Sigmoid colon (tissue), 6 donors: ENCODE measurements at regions not wholly inside any gene's neighbourhood (a gene's known extent, or its start where the extent isn't known, plus 50 kb on each side); places are given as distances from the start of the nearest gene placed in this dataset.

Experiments
- DNase-seq: peaks from one replicate; pipeline ENCODE4 v3.0.0-alpha.2; 2019
- H3K27ac ChIP-seq, 4 donors: fragments of 200-600 bp; sonication (generic); one replicate each; pipeline ENCODE4 v1.5.1; 2016 to 2019; ENCODE audit warnings: mild to moderate bottlenecking in 1 of 4
- H3K27me3 ChIP-seq, 3 donors: fragments of 200-600 bp; sonication (generic); one replicate each; pipeline ENCODE4 v1.5.1; 2019; ENCODE audit warnings: mild to moderate bottlenecking in 1 of 3
- H3K36me3 ChIP-seq, 4 donors: fragments of 200-600 bp; sonication (generic); one replicate each; pipeline ENCODE4 v1.5.1; 2016 to 2019
- H3K4me1 ChIP-seq, 4 donors: fragments of 200-600 bp; sonication (generic); one replicate each; pipeline ENCODE4 v1.5.1; 2017 to 2019
- H3K4me3 ChIP-seq, 4 donors: fragments of 200-600 bp; sonication (generic); one replicate each; pipeline ENCODE4 v1.5.1; 2017 to 2019; ENCODE audit warnings: mild to moderate bottlenecking in 2 of 4, moderate library complexity in 1 of 4
- H3K9me3 ChIP-seq, 4 donors: fragments of 200-600 bp in 3 of 4; sonication (generic) in 3 of 4; one replicate each; pipeline versions ENCODE4 v1.5.1 to v1.6.1; 2013 to 2019
- EP300 ChIP-seq, 4 donors: sonication (generic); formaldehyde crosslinking; IDR thresholded peaks; one replicate each; pipeline ENCODE4 v1.6.1; 2017; ENCODE audit warnings: antibody characterized with exemption in 4 of 4
- POLR2A ChIP-seq, 2 donors: fragments of 450-650 bp; IDR thresholded peaks; one replicate each; pipeline ENCODE4 v1.6.1; 2016; ENCODE audit warnings: antibody characterized with exemption in 2 of 2, mild to moderate bottlenecking in 2 of 2, moderate library complexity in 2 of 2
- POLR2AphosphoS5 ChIP-seq, 4 donors: sonication (generic); formaldehyde crosslinking; IDR thresholded peaks; one replicate each; pipeline ENCODE4 v1.6.1; 2017; ENCODE audit warnings: antibody characterized with exemption in 4 of 4
- WGBS, 2 donors: extraction: QIAGEN DNeasy Blood & Tissue Kit; methylation state at CpG; one replicate each; pipeline ENCODE4 v1.1.7; 2013; 5-methylcytosine and 5-hydroxymethylcytosine counted together
- intact Hi-C: fragments of 100-400 bp; cut with DNase I; formaldehyde crosslinking; loops from one replicate; pipeline ENCODE4 v1.15.1; 2023
- TF ChIP-seq, protein P1 (sequence below), 4 experiments: fragments of 450-650 bp in 3 of 4; fragments of 200-600 bp in 1 of 4; IDR thresholded peaks; one replicate each; pipeline ENCODE4 v1.5.1; 2016 to 2019; ENCODE audit warnings: antibody characterized with exemption in 4 of 4, mild to moderate bottlenecking in 3 of 4, moderate library complexity in 2 of 4
- donor health status: healthy with polysubstance abuse.
- donor health status: healthy.

DNA sequence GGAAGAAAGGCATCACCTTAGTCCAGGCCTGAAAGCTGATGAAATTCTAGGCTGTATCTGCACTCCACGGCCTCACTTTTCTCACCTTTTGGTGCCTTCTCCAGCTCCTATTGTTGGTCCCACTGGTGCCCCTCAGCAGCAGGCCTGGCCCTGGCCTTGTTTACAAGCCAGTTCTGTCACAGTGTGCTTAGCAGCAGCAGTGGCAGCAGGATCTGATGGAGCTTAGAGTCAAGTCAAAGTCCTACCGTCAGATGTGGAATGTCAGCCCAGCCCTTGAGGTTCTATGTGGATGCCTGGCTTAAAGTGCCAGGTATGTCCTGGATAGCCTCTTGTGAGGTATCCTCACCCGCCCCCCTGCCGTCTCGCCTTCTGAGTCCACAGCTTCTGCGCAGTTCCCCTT lies 281.3 kb downstream of the SUCLG1 start:
- WGBS, 2 donors, result 75 to 87% methylated on average over 6 of the region's 6 CpGs
- Histone ChIP-seq H3K4me3 (no peak overlapping the region), H3K9me3 (no peaks in the 10 kb centered on the region), H3K27me3 (no peaks in the 10 kb centered on the region), H3K27ac (no peak overlapping the region), H3K36me3 (no peaks in the 10 kb centered on the region), H3K4me1 (no peaks in the 10 kb centered on the region)
- TF ChIP-seq POLR2AphosphoS5 (IDR thresholded peaks at IDR 0.05) (no peak), EP300 (IDR thresholded peaks at IDR 0.05) (no peak), POLR2A (IDR thresholded peaks at IDR 0.05) (no peak)
- TF ChIP-seq, protein P1, sequence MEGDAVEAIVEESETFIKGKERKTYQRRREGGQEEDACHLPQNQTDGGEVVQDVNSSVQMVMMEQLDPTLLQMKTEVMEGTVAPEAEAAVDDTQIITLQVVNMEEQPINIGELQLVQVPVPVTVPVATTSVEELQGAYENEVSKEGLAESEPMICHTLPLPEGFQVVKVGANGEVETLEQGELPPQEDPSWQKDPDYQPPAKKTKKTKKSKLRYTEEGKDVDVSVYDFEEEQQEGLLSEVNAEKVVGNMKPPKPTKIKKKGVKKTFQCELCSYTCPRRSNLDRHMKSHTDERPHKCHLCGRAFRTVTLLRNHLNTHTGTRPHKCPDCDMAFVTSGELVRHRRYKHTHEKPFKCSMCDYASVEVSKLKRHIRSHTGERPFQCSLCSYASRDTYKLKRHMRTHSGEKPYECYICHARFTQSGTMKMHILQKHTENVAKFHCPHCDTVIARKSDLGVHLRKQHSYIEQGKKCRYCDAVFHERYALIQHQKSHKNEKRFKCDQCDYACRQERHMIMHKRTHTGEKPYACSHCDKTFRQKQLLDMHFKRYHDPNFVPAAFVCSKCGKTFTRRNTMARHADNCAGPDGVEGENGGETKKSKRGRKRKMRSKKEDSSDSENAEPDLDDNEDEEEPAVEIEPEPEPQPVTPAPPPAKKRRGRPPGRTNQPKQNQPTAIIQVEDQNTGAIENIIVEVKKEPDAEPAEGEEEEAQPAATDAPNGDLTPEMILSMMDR (IDR thresholded peaks at IDR 0.05), result no peak
- intact Hi-C loops, result no loop called here
- no peak for DNase-seq

GRCh38 chr2:84175970-84176369 lies 283.1 kb downstream of the SUCLG1 start:
- Histone ChIP-seq H3K4me1 (no peaks in the 10 kb centered on the region), H3K27me3 (no peaks in the 10 kb centered on the region), H3K9me3 (no peaks in the 10 kb centered on the region), H3K36me3 (no peaks in the 10 kb centered on the region), H3K27ac (no peak overlapping the region), H3K4me3 (no peak overlapping the region)
- no peak for DNase-seq
- TF ChIP-seq, protein P1 (IDR thresholded peaks at IDR 0.05), result no peak
- no peak for TF ChIP-seq EP300 (IDR thresholded peaks at IDR 0.05)
- TF ChIP-seq POLR2AphosphoS5 (IDR thresholded peaks at IDR 0.05), result no peak
- TF ChIP-seq POLR2A (IDR thresholded peaks at IDR 0.05), result no peak
- intact Hi-C loops, result no loop called here
- WGBS, 2 donors, result 90 to 94% methylated on average over 3 of the region's 3 CpGs

DNA sequence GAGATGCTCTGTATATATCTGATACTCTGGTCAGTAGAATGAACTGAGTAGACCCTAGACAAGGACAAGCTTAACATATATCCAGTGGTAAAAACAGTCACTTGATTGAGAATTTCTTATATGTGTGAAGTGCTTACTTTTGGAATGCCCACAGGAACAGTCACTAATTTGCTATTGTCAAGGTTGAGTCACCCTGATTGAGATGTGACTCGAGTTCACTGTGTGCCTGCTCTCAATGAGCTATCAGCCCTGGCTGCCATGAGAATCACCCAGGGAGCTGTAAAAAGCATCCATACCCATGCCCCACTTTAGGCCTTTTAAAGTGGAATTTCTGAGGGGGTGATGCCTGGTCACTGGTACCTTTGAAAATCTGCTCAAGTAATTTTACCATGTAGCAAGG lies 283.7 kb downstream of the SUCLG1 start:
- H3K27me3 ChIP-seq, result no peaks in the 10 kb centered on the region
- WGBS, 2 donors, result 48 to 61% methylated on average over 1 of the region's 1 CpG
- DNase-seq, result no peak
- no peak overlapping the region for H3K4me3 ChIP-seq
- no peak overlapping the region for H3K27ac ChIP-seq
- no peaks in the 10 kb centered on the region for H3K9me3 ChIP-seq
- intact Hi-C loops, result no loop called here
- no peaks in the 10 kb centered on the region for H3K4me1 ChIP-seq
- no peaks in the 10 kb centered on the region for H3K36me3 ChIP-seq
- TF ChIP-seq POLR2A (IDR thresholded peaks at IDR 0.05) (no peak), POLR2AphosphoS5 (IDR thresholded peaks at IDR 0.05) (no peak)
- TF ChIP-seq, protein P1 (IDR thresholded peaks at IDR 0.05), result no peak

DNA sequence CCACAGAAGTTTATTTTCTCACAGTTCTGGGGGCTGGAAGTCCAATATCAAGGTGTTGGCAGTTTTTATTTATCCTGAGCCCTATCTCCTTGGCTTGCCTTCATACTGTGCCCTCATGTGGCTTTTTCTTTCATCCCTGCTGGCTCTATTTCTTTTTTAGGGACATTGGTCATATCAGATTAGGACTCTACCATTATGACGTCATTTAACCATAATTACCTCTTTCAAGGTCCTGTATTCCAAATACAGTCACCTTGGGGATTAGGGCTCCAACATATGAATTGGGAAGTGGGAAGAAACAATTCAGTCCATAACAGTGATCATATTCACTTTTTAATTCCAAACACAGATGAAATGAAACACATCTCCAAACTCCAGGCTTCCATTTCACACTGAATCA lies 286.0 kb downstream of the SUCLG1 start:
- Histone ChIP-seq H3K36me3 (no peaks in the 10 kb centered on the region), H3K9me3 (no peaks in the 10 kb centered on the region), H3K4me1 (no peaks in the 10 kb centered on the region), H3K27me3 (no peaks in the 10 kb centered on the region), H3K4me3 (no peak overlapping the region), H3K27ac (no peak overlapping the region)
- TF ChIP-seq POLR2AphosphoS5 (IDR thresholded peaks at IDR 0.05) (no peak), POLR2A (IDR thresholded peaks at IDR 0.05) (no peak), EP300 (IDR thresholded peaks at IDR 0.05) (no peak)
- TF ChIP-seq, protein P1 (IDR thresholded peaks at IDR 0.05), result no peak
- 34 to 81% methylated on average over 1 of the region's 1 CpG for WGBS, 2 donors
- DNase-seq, result no peak
- intact Hi-C loops, result no loop called here

- Histone ChIP-seq H3K27me3 (no peaks in the 10 kb centered on the region), H3K27ac (no peak overlapping the region), H3K36me3 (no peaks in the 10 kb centered on the region), H3K4me1 (no peaks in the 10 kb centered on the region), H3K4me3 (no peak overlapping the region), H3K9me3 (no peaks in the 10 kb centered on the region)
- intact Hi-C loops, result no loop called here
- no peak for TF ChIP-seq EP300 (IDR thresholded peaks at IDR 0.05)
- no peak for TF ChIP-seq POLR2A (IDR thresholded peaks at IDR 0.05)
- no peak for TF ChIP-seq POLR2AphosphoS5 (IDR thresholded peaks at IDR 0.05)
- TF ChIP-seq, protein P1 (IDR thresholded peaks at IDR 0.05), result no peak
- DNase-seq, result no peak
- WGBS, 2 donors, result 81 to 82% methylated on average over 1 of the region's 1 CpG
These were observed 288.1 kb downstream of the SUCLG1 start for GRCh38 chr2:84170979-84171378.
